Kasumi-1 (cell line): ENCODE measurements at regions not wholly inside any gene's neighbourhood (a gene's known extent, or its start where the extent isn't known, plus 50 kb on each side); places are given as distances from the start of the nearest gene placed in this dataset.

ENCODE experiments used
- DNase-seq, 2 experiments: peaks; one replicate each; lab custom pipeline; 2025; lab: John Stamatoyannopoulos, UW

- DNase-seq = no peak
Measured at GRCh38 chr17:13994050-13994449, 75.3 kb upstream of the COX10 start.

- DNase-seq = no peak
Measured at GRCh38 chr17:13995856-13996271, 73.4 kb upstream of the COX10 start.

GRCh38 chr17:13996276-13996675, 73.0 kb upstream of the COX10 start:
- DNase-seq = no peak

- DNase-seq = no peak
Measured at GRCh38 chr17:13996748-13997147, 72.6 kb upstream of the COX10 start.

- DNase-seq = no peak
Measured at GRCh38 chr17:14004927-14005620, 64.2 kb upstream of the COX10 start.

- DNase-seq = no peak
Measured at GRCh38 chr17:14006249-14006942, 62.9 kb upstream of the COX10 start.

GRCh38 chr17:14007951-14008350, 61.4 kb upstream of the COX10 start:
- DNase-seq = no peak

GRCh38 chr17:14011036-14011692, 58.1 kb upstream of the COX10 start:
- DNase-seq = no peak

GRCh38 chr17:14011740-14012405, 57.4 kb upstream of the COX10 start:
- DNase-seq = no peak

GRCh38 chr17:14014657-14015056, 54.6 kb upstream of the COX10 start:
- DNase-seq = no peak

GRCh38 chr17:14015271-14015670, 54.0 kb upstream of the COX10 start:
- no peak for DNase-seq

- DNase-seq = no peak
Measured at GRCh38 chr17:14016858-14017257, 52.4 kb upstream of the COX10 start.

GRCh38 chr17:14019186-14019956, 49.9 kb upstream of the COX10 start:
- no peak for DNase-seq
